GM12892 (cell line): ENCODE measurements at regions not wholly inside any gene's neighbourhood (a gene's known extent, or its start where the extent isn't known, plus 50 kb on each side); places are given as distances from the start of the nearest gene placed in this dataset.

Experiments
- POLR2A ChIP-seq: IDR thresholded peaks from 2 replicates; pipeline ENCODE4 v1.6.1; 2011; ENCODE audit warnings: low read depth, low read length, control low read depth
- POLR2AphosphoS5 ChIP-seq: IDR thresholded peaks from 2 replicates; pipeline ENCODE4 v1.6.1; 2011; ENCODE audit warnings: low read depth, low read length, control low read depth

GRCh38 chr11:44380820-44381219, 70.9 kb upstream of the ALX4 start:
- no peak for TF ChIP-seq POLR2AphosphoS5
- no peak for TF ChIP-seq POLR2A
